CD14-positive monocyte (primary cell): ENCODE measurements at regions not wholly inside any gene's neighbourhood (a gene's known extent, or its start where the extent isn't known, plus 50 kb on each side); places are given as distances from the start of the nearest gene placed in this dataset.

ENCODE experiments used
- DNase-seq, 3 donors: peaks; one replicate each; pipeline ENCODE4 v3.0.0-alpha.2; 2011 to 2022
- H2AFZ ChIP-seq: 2 replicates; pipeline ENCODE4 v1.6.0; 2012; ENCODE audit warnings: mild to moderate bottlenecking, low read depth, low read length, inconsistent platforms; ENCODE audit not compliant: insufficient read depth, poor library complexity, severe bottlenecking
- H3K27ac ChIP-seq, 2 donors: 1 replicate in 1 of 2; 2 replicates in 1 of 2; pipeline ENCODE4 v1.5.1; 2012 to 2013; ENCODE audit warnings: low read length in 2 of 2, control low read depth in 1 of 2, inconsistent platforms in 1 of 2, low read depth in 1 of 2, mild to moderate bottlenecking in 1 of 2
- H3K27me3 ChIP-seq, 2 donors: one replicate each; pipeline versions ENCODE4 v1.6.0 to v1.6.1; 2011 to 2013; ENCODE audit warnings: low read length in 2 of 2; ENCODE audit not compliant: control insufficient read depth in 2 of 2, insufficient read depth in 2 of 2
- H3K36me3 ChIP-seq, 2 donors: replicated peaks in 1 of 2; 1 replicate in 1 of 2; 2 replicates in 1 of 2; pipeline versions ENCODE4 v1.5.1 to v1.6.1; 2012 to 2013; ENCODE audit warnings: low read length in 2 of 2, control low read depth in 1 of 2, inconsistent platforms in 1 of 2, mild to moderate bottlenecking in 1 of 2; ENCODE audit not compliant: insufficient read depth in 2 of 2, control insufficient read depth in 1 of 2
- H3K4me1 ChIP-seq, 2 donors: 1 replicate in 1 of 2; 2 replicates in 1 of 2; pipeline versions ENCODE4 v1.5.1 to v1.6.1; 2012 to 2013; ENCODE audit warnings: low read length in 2 of 2, control low read depth in 1 of 2, inconsistent platforms in 1 of 2, mild to moderate bottlenecking in 1 of 2, moderate library complexity in 1 of 2; ENCODE audit not compliant: insufficient read depth in 2 of 2, control insufficient read depth in 1 of 2
- H3K4me2 ChIP-seq: replicated peaks from 2 replicates; pipeline ENCODE3; 2012; ENCODE audit warnings: low read length, moderate library complexity, mild to moderate bottlenecking; ENCODE audit not compliant: poor library complexity, severe bottlenecking; ENCODE audit errors: extremely low read depth
- H3K4me3 ChIP-seq, 3 experiments: fragments of 200-600 bp in 1 of 3; sonication (generic) in 1 of 3; replicated peaks in 1 of 3; 1 replicate in 2 of 3; 2 replicates in 1 of 3; pipeline ENCODE4 v1.5.1; 2011 to 2013; ENCODE audit warnings: low read length in 3 of 3, mild to moderate bottlenecking in 3 of 3, control low read depth in 2 of 3, low read depth in 2 of 3, inconsistent platforms in 1 of 3, moderate library complexity in 1 of 3
- H3K79me2 ChIP-seq: 2 replicates; pipeline ENCODE4 v1.6.0; 2012; ENCODE audit warnings: mild to moderate bottlenecking, control low read depth, inconsistent platforms, low read length, moderate library complexity; ENCODE audit not compliant: insufficient read depth
- H3K9ac ChIP-seq: 2 replicates; pipeline ENCODE4 v1.6.0; 2017; ENCODE audit warnings: low read length, mild to moderate bottlenecking; ENCODE audit not compliant: insufficient read depth, poor library complexity, severe bottlenecking
- H3K9me3 ChIP-seq, 2 donors: replicated peaks in 1 of 2; 1 replicate in 1 of 2; 2 replicates in 1 of 2; pipeline versions ENCODE4 v1.5.1 to v1.6.1; 2012 to 2013; ENCODE audit warnings: low read length in 2 of 2, control low read depth in 1 of 2; ENCODE audit not compliant: control insufficient read depth in 1 of 2, insufficient read depth in 1 of 2
- H4K20me1 ChIP-seq: 2 replicates; pipeline ENCODE4 v1.6.0; 2012; ENCODE audit warnings: mild to moderate bottlenecking, low read length, control low read depth, moderate library complexity; ENCODE audit not compliant: insufficient read depth
- H3K27ac Mint-ChIP-seq, 7 donors: one replicate each; pipeline ENCODE4 v1.8.0; 2020; ENCODE audit warnings: mild to moderate bottlenecking in 7 of 7, mixed read lengths in 7 of 7, moderate library complexity in 6 of 7, inconsistent platforms in 2 of 7
- H3K27me3 Mint-ChIP-seq, 3 donors: one replicate each; pipeline ENCODE4 v1.8.0; 2021 to 2022; ENCODE audit warnings: low read depth in 3 of 3, mild to moderate bottlenecking in 3 of 3, mixed read lengths in 3 of 3, moderate library complexity in 3 of 3, inconsistent platforms in 1 of 3
- H3K36me3 Mint-ChIP-seq, 2 donors: one replicate each; pipeline ENCODE4 v1.8.0; 2020; ENCODE audit warnings: mixed read lengths in 2 of 2, inconsistent platforms in 1 of 2, mild to moderate bottlenecking in 1 of 2
- H3K4me1 Mint-ChIP-seq: one replicate; pipeline ENCODE4 v1.8.0; 2020; ENCODE audit warnings: mild to moderate bottlenecking, mixed read lengths
- H3K4me3 Mint-ChIP-seq, 2 donors: one replicate each; pipeline ENCODE4 v1.8.0; 2020; ENCODE audit warnings: mild to moderate bottlenecking in 2 of 2, mixed read lengths in 2 of 2, moderate library complexity in 1 of 2
- H3K9me3 Mint-ChIP-seq, 7 donors: one replicate each; pipeline ENCODE4 v1.8.0; 2020 to 2022; ENCODE audit warnings: mixed read lengths in 7 of 7, mild to moderate bottlenecking in 6 of 7, moderate library complexity in 6 of 7, inconsistent platforms in 2 of 7
- WGBS: methylation state at CpG from one replicate; pipeline ENCODE4 v1.1.5; 2013; ENCODE audit warnings: missing lambda C conversion rate; ENCODE audit not compliant: insufficient coverage; 5-methylcytosine and 5-hydroxymethylcytosine counted together
- intact Hi-C, 2 donors: fragments of 100-400 bp; cut with micrococcal nuclease; formaldehyde crosslinking; loops; one replicate each; pipeline versions ENCODE4 v1.15.0 to v1.15.1; 2023
- TF ChIP-seq, protein P1 (sequence below): fragments of 200-600 bp; IDR thresholded peaks from one replicate; pipeline ENCODE4 v1.8.0; 2022; ENCODE audit warnings: antibody characterized with exemption, mild to moderate bottlenecking

DNA sequence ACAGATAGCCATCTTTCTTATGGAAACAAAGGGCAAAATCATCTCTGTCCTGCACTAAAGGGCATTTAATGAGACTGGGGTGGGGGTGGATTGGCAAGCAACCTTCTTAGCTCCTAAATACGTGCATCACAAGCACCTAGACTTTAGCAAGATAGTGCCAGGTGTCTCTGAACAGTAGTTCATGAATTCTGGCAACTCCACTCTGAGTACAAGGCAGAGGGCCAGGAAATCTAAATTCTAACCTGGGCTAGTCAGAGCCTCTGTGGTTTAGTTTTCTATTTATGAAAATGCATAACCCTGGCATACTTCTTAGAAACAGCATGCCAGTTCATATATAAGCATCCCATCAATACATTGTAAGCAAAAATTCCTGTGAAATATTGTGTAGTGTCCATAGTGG lies 788.5 kb downstream of the MCTP2 start:
- H3K27ac Mint-ChIP-seq: no peak overlapping the region
- no peaks in the 10 kb centered on the region for H3K9me3 Mint-ChIP-seq
- Histone ChIP-seq H3K9me3 (no peaks in the 10 kb centered on the region), H3K4me3 (no peak overlapping the region), H3K4me1 (no peaks in the 10 kb centered on the region), H3K27ac (no peak overlapping the region), H3K9ac (no peak overlapping the region), H2AFZ (no peak overlapping the region), H3K79me2 (no peaks in the 10 kb centered on the region), H3K36me3 (no peaks in the 10 kb centered on the region), H3K4me2 (no peak overlapping the region), H4K20me1 (no peaks in the 10 kb centered on the region), H3K27me3 (no peaks in the 10 kb centered on the region)
- no peak for DNase-seq
- intact Hi-C loops: no loop called here
- 100% methylated on average over 1 of the region's 1 CpG for WGBS
- no peak overlapping the region for H3K4me3 Mint-ChIP-seq
- no peaks in the 10 kb centered on the region for H3K4me1 Mint-ChIP-seq
- peaks cover 0 to 1% (median 0%) of the 10 kb centered on the region in 3 donors for H3K27me3 Mint-ChIP-seq
- TF ChIP-seq, protein P1, sequence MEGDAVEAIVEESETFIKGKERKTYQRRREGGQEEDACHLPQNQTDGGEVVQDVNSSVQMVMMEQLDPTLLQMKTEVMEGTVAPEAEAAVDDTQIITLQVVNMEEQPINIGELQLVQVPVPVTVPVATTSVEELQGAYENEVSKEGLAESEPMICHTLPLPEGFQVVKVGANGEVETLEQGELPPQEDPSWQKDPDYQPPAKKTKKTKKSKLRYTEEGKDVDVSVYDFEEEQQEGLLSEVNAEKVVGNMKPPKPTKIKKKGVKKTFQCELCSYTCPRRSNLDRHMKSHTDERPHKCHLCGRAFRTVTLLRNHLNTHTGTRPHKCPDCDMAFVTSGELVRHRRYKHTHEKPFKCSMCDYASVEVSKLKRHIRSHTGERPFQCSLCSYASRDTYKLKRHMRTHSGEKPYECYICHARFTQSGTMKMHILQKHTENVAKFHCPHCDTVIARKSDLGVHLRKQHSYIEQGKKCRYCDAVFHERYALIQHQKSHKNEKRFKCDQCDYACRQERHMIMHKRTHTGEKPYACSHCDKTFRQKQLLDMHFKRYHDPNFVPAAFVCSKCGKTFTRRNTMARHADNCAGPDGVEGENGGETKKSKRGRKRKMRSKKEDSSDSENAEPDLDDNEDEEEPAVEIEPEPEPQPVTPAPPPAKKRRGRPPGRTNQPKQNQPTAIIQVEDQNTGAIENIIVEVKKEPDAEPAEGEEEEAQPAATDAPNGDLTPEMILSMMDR: no peak
- no peaks in the 10 kb centered on the region for H3K36me3 Mint-ChIP-seq

DNA sequence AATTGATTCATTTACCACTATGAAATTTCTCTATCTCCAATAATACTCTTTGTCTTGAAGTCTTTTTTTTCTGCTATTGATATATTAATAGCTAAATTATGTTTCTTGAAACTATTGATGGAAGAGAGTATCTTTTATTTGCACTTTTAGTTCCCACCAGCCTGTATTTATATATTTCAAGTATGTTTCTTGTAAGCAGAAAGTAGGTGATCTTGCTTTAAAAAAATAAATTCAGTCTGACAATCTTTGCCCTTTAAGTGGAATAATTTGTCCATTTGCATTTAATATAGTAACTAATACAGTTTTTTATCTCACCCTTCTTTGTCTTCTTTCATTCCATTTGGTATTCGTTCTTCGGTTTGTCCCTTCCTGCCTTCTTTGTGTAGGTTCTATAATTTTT lies 790.5 kb downstream of the MCTP2 start:
- TF ChIP-seq, protein P1: no peak
- no CpG with 5 or more reads among the region's 2 CpGs for WGBS

More for the DNA sequence above, 790.5 kb downstream of the MCTP2 start:
- Histone ChIP-seq H3K36me3 (no peaks in the 10 kb centered on the region), H4K20me1 (no peaks in the 10 kb centered on the region), H2AFZ (no peak overlapping the region), H3K79me2 (no peaks in the 10 kb centered on the region), H3K9me3 (no peaks in the 10 kb centered on the region), H3K27me3 (no peaks in the 10 kb centered on the region), H3K9ac (no peak overlapping the region), H3K4me2 (no peak overlapping the region), H3K4me3 (no peak overlapping the region), H3K27ac (no peak overlapping the region), H3K4me1 (no peaks in the 10 kb centered on the region)
- H3K27me3 Mint-ChIP-seq: peaks cover 0 to 1% (median 0%) of the 10 kb centered on the region in 3 donors
- H3K27ac Mint-ChIP-seq: no peak overlapping the region
- H3K4me3 Mint-ChIP-seq: no peak overlapping the region
- H3K36me3 Mint-ChIP-seq: no peaks in the 10 kb centered on the region
- no peaks in the 10 kb centered on the region for H3K4me1 Mint-ChIP-seq
- DNase-seq: no peak
- intact Hi-C loops: no loop called here
- no peaks in the 10 kb centered on the region for H3K9me3 Mint-ChIP-seq
